HL-60 (cell line): ENCODE measurements at regions not wholly inside any gene's neighbourhood (a gene's known extent, or its start where the extent isn't known, plus 50 kb on each side); places are given as distances from the start of the nearest gene placed in this dataset.

Source experiments
- GABPA ChIP-seq: IDR thresholded peaks from 2 replicates; pipeline ENCODE4 v1.6.1; 2012; ENCODE audit warnings: low read depth
- POLR2AphosphoS5 ChIP-seq: IDR thresholded peaks from 2 replicates; pipeline ENCODE4 v1.6.1; 2012; ENCODE audit warnings: low read depth
- SPI1 ChIP-seq: IDR thresholded peaks from 2 replicates; pipeline ENCODE4 v1.6.1; 2012; ENCODE audit warnings: low read depth, mild to moderate bottlenecking, borderline replicate concordance
- TF ChIP-seq, protein P1 (sequence below): IDR thresholded peaks from 2 replicates; pipeline ENCODE4 v1.6.1; 2012; ENCODE audit warnings: low read depth; ENCODE audit not compliant: insufficient replicate concordance
- TF ChIP-seq, protein P2 (sequence below): IDR thresholded peaks from one replicate; pipeline ENCODE4 v1.5.1; 2011; ENCODE audit warnings: low read length, control low read depth, inconsistent platforms; ENCODE audit not compliant: insufficient read depth

DNA sequence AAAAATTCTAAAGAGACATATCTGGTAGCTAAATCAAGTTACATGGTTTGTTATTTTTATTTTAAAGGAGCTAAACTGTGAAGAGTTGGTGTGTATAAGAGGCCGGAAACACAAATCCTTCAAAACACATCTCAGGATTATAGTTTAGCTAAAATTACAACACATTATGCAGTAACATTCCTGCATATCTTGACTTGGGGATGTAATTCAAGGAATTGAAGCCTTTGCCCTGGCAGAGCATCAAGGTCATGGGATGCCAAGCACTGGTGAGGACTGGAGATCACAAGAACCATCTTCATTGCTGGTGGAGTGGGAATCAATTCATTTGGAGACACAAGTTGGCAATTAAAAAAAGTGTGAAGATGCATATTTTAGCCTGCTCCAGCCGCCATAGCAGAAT, 86.8 kb upstream of the LSM6 start:
- TF ChIP-seq, protein P1, sequence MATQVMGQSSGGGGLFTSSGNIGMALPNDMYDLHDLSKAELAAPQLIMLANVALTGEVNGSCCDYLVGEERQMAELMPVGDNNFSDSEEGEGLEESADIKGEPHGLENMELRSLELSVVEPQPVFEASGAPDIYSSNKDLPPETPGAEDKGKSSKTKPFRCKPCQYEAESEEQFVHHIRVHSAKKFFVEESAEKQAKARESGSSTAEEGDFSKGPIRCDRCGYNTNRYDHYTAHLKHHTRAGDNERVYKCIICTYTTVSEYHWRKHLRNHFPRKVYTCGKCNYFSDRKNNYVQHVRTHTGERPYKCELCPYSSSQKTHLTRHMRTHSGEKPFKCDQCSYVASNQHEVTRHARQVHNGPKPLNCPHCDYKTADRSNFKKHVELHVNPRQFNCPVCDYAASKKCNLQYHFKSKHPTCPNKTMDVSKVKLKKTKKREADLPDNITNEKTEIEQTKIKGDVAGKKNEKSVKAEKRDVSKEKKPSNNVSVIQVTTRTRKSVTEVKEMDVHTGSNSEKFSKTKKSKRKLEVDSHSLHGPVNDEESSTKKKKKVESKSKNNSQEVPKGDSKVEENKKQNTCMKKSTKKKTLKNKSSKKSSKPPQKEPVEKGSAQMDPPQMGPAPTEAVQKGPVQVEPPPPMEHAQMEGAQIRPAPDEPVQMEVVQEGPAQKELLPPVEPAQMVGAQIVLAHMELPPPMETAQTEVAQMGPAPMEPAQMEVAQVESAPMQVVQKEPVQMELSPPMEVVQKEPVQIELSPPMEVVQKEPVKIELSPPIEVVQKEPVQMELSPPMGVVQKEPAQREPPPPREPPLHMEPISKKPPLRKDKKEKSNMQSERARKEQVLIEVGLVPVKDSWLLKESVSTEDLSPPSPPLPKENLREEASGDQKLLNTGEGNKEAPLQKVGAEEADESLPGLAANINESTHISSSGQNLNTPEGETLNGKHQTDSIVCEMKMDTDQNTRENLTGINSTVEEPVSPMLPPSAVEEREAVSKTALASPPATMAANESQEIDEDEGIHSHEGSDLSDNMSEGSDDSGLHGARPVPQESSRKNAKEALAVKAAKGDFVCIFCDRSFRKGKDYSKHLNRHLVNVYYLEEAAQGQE: no peak
- TF ChIP-seq, protein P2, sequence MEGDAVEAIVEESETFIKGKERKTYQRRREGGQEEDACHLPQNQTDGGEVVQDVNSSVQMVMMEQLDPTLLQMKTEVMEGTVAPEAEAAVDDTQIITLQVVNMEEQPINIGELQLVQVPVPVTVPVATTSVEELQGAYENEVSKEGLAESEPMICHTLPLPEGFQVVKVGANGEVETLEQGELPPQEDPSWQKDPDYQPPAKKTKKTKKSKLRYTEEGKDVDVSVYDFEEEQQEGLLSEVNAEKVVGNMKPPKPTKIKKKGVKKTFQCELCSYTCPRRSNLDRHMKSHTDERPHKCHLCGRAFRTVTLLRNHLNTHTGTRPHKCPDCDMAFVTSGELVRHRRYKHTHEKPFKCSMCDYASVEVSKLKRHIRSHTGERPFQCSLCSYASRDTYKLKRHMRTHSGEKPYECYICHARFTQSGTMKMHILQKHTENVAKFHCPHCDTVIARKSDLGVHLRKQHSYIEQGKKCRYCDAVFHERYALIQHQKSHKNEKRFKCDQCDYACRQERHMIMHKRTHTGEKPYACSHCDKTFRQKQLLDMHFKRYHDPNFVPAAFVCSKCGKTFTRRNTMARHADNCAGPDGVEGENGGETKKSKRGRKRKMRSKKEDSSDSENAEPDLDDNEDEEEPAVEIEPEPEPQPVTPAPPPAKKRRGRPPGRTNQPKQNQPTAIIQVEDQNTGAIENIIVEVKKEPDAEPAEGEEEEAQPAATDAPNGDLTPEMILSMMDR: no peak
- TF ChIP-seq POLR2AphosphoS5 (no peak), GABPA (no peak), SPI1 (no peak)
